ENCODE measurements at regions not wholly inside any gene's neighbourhood (a gene's known extent, or its start where the extent isn't known, plus 50 kb on each side); places are given as distances from the start of the nearest gene placed in this dataset.

DNA sequence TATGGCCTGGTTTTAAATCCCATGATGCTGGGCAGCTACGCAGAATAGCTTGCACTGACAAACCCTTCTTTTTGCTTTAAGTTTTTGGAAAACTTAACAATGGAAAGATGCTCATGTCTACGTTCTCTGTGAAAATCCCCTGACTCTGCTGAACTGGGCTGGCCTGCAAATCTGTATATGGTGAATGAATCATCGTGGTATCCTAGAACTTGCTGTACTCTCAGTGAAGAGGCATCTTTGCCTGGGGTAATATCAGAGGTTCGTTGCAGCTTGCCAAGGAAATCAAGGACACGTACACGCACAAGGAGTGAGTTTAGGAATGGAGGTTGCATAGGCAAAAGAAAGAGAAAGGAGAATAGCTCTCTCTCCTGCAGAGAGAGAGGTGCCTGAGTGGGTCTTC is 382.0 kb upstream of the ADARB2 start:
- H3K4me1 ChIP-seq, result no peaks in the 10 kb centered on the region
- intact Hi-C loops (cut with DNase I; ENCODE audit: low total_unique reads), result no loop called here
- H3K36me3 ChIP-seq, result no peaks in the 10 kb centered on the region
- H3K9me3 ChIP-seq, result peaks cover 0 to 14% (median 2%) of the 10 kb centered on the region in 8 donors
- DNase-seq, result no peak
- no peak overlapping the region for H3K4me3 ChIP-seq
- no peak for TF ChIP-seq POLR2A (IDR thresholded peaks at IDR 0.05)
- TF ChIP-seq, protein P1, sequence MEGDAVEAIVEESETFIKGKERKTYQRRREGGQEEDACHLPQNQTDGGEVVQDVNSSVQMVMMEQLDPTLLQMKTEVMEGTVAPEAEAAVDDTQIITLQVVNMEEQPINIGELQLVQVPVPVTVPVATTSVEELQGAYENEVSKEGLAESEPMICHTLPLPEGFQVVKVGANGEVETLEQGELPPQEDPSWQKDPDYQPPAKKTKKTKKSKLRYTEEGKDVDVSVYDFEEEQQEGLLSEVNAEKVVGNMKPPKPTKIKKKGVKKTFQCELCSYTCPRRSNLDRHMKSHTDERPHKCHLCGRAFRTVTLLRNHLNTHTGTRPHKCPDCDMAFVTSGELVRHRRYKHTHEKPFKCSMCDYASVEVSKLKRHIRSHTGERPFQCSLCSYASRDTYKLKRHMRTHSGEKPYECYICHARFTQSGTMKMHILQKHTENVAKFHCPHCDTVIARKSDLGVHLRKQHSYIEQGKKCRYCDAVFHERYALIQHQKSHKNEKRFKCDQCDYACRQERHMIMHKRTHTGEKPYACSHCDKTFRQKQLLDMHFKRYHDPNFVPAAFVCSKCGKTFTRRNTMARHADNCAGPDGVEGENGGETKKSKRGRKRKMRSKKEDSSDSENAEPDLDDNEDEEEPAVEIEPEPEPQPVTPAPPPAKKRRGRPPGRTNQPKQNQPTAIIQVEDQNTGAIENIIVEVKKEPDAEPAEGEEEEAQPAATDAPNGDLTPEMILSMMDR (IDR thresholded peaks at IDR 0.05 in 8 of 11, conservative IDR thresholded peaks at IDR 0.05 in 3 of 11), result no peak
- no peak for TF ChIP-seq POLR2AphosphoS5 (IDR thresholded peaks at IDR 0.05)
- 80 to 90% (median 85%) methylated on average over 6 of the region's 6 CpGs for WGBS, 5 donors
- H3K27me3 ChIP-seq (replicated peaks in 1 of 7), result no peaks in the 10 kb centered on the region
- no peak overlapping the region for H3K27ac ChIP-seq

DNA sequence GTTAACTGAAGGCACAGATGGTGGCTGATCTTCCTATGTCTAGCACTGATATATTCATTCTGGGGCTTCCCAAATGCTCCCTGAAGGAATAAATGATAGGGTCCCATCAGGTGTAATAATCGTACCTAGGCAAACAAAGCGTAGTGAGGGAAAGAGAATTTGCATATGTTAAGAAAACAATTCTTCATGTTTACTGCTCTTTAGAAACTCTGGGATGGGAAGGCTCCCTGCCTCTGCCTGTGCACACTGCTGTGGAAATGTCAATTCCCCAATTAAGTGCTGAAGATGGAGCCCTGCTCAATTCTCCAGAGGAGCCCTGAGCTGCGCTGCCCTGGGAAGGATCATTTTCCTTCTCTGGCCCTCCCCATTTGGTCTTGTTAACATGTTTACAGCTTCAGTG is 380.9 kb upstream of the ADARB2 start:
- Histone ChIP-seq H3K36me3 (no peaks in the 10 kb centered on the region), H3K4me1 (no peaks in the 10 kb centered on the region), H3K4me3 (no peak overlapping the region), H3K27me3 (replicated peaks in 1 of 7) (no peaks in the 10 kb centered on the region), H3K9me3 (peaks cover 0 to 14% (median 2%) of the 10 kb centered on the region in 8 donors), H3K27ac (no peak overlapping the region)
- DNase-seq, result no peak
- 91 to 94% (median 93%) methylated on average over 3 of the region's 3 CpGs for WGBS, 5 donors
- no peak for TF ChIP-seq POLR2AphosphoS5 (IDR thresholded peaks at IDR 0.05)
- TF ChIP-seq POLR2A (IDR thresholded peaks at IDR 0.05), result no peak
- TF ChIP-seq, protein P1 (IDR thresholded peaks at IDR 0.05 in 8 of 11, conservative IDR thresholded peaks at IDR 0.05 in 3 of 11), result no peak
- intact Hi-C loops (cut with DNase I; ENCODE audit: low total_unique reads), result no loop called here

DNA sequence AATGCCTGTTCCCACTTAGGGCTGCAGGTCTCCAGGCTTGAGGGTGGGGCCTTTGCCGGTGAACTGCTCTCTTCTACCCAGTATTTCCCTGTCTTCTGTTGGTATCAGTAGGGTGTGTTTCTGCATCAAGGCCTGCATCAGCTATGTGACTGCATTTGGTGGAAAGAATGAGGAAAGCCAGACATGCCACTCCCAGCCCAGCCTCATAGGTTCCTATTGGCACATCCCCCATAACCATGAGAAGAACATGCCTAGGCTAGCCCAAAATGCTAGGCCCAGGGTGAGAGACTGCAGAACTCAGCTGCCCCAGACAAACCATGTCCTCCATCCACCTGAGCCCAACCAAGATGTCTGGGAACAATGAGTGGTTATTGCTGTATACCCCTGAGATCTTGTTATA is 380.3 kb upstream of the ADARB2 start:
- no peak overlapping the region for H3K27ac ChIP-seq
- H3K4me3 ChIP-seq, result no peak overlapping the region
- DNase-seq, result no peak
- H3K4me1 ChIP-seq, result no peaks in the 10 kb centered on the region
- TF ChIP-seq, protein P1 (IDR thresholded peaks at IDR 0.05 in 8 of 11, conservative IDR thresholded peaks at IDR 0.05 in 3 of 11), result no peak
- TF ChIP-seq POLR2A (IDR thresholded peaks at IDR 0.05) (no peak), POLR2AphosphoS5 (IDR thresholded peaks at IDR 0.05) (no peak)
- intact Hi-C loops (cut with DNase I; ENCODE audit: low total_unique reads), result no loop called here
- peaks cover 0 to 14% (median 2%) of the 10 kb centered on the region in 8 donors for H3K9me3 ChIP-seq
- 94 to 100% (median 100%) methylated on average over 1 of the region's 1 CpG for WGBS, 5 donors
- H3K27me3 ChIP-seq (replicated peaks in 1 of 7), result no peaks in the 10 kb centered on the region
- H3K36me3 ChIP-seq, result no peaks in the 10 kb centered on the region

DNA sequence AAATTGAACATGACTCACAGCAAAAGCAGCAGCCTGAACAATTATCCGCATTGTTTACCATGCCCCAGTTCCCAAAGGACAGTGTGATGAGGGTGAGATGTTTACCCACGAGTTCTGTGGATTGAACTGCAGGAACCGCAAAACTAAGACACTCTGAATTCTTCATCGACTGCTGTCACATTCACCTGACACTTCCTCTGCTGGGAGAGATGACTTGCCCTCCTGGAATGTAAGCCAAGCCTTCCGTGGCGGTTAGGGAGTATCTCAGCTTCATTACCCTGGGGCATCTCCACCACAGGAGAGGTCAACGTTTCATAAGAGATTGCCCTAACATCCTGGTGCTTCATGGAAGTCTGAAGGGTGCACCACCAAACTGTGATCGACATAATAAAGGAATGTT is 374.6 kb upstream of the ADARB2 start:
- Histone ChIP-seq H3K9me3 (peaks cover 0 to 5% (median under 1%) of the 10 kb centered on the region in 8 donors), H3K27ac (no peak overlapping the region), H3K4me1 (no peaks in the 10 kb centered on the region), H3K4me3 (no peak overlapping the region), H3K27me3 (replicated peaks in 1 of 7) (no peaks in the 10 kb centered on the region), H3K36me3 (no peaks in the 10 kb centered on the region)
- TF ChIP-seq POLR2A (IDR thresholded peaks at IDR 0.05) (no peak), POLR2AphosphoS5 (IDR thresholded peaks at IDR 0.05) (no peak)
- TF ChIP-seq, protein P1 (IDR thresholded peaks at IDR 0.05 in 8 of 11, conservative IDR thresholded peaks at IDR 0.05 in 3 of 11), result no peak
- no peak for DNase-seq
- intact Hi-C loops (cut with DNase I; ENCODE audit: low total_unique reads), result no loop called here
- 75 to 86% (median 81%) methylated on average over 8 of the region's 8 CpGs for WGBS, 5 donors

All from spleen (tissue), 11 donors.